ENCODE measurements at regions not wholly inside any gene's neighbourhood (a gene's known extent, or its start where the extent isn't known, plus 50 kb on each side); places are given as distances from the start of the nearest gene placed in this dataset.

DNA sequence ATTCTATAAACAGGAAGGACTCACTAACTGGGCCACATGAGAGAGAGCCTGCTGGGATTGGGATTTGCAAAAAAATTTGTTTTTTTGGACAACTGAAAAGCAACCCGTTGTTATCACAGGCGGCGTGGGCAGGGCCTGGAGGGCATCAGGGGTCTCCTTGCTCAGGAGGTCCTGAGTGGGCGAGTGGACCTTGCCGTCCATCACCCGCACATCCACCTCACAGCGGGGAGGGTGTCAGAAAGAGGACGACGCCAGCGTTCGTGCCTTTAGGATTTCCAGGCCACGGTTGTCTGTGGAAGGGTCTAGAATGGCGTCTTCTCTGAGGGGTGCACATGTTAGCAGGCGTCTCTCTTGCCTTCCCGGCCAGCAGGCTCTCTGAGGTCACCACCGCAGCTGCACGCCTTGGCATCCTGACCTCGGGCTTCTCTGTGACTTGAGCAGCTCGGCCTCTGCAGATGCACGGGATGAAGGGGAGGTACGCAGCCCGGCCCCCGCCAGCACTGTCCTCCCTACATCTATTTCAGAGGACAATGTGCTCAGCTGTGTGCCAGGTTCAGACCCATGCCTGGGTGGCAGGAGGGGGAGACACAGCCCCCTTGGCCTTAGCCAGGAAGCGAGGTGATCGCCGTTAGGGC, 749.5 kb downstream of the BRD1 start:
- DNase-seq (ENCODE audit: low spot score), result no peak

DNA sequence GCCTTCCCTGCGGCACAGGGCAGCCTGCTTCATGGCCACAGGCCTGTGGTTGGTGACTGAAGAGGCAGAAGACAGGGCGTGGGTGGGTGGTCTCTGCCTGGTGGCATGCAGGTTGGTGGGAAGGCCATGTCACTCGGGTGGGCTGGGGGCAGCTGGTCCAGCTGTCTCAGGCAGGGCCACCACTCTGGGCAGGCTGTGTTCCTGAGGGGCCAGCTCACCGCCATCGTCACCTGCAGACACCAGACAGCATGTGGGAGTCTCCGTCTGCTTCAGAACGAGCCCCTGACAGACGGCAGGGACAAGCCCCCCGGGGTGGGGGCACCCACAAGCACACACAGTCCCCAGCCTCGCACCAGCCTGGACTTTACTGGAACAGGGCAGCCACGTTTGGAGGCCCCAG, 750.1 kb downstream of the BRD1 start:
- DNase-seq (ENCODE audit: low spot score), result no peak

DNA sequence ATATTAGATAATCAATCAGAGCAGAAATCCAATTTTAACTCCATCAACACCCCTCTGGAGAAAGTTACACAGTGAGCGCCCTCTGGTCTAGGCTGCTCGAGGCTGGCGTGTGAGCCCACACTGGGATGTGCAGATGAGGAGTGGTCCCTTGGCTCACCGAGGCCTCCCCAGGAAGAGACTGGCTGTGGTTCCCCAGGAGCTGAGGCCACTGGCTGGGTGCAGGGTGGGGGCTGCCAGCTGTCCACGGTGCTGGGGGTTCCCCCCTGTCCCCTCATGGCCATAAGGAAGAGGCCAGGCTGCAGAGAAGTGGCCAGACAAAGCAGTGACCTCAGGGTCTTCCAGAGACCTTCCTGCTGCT, 750.7 kb downstream of the BRD1 start:
- DNase-seq (ENCODE audit: low spot score), result no peak

DNA sequence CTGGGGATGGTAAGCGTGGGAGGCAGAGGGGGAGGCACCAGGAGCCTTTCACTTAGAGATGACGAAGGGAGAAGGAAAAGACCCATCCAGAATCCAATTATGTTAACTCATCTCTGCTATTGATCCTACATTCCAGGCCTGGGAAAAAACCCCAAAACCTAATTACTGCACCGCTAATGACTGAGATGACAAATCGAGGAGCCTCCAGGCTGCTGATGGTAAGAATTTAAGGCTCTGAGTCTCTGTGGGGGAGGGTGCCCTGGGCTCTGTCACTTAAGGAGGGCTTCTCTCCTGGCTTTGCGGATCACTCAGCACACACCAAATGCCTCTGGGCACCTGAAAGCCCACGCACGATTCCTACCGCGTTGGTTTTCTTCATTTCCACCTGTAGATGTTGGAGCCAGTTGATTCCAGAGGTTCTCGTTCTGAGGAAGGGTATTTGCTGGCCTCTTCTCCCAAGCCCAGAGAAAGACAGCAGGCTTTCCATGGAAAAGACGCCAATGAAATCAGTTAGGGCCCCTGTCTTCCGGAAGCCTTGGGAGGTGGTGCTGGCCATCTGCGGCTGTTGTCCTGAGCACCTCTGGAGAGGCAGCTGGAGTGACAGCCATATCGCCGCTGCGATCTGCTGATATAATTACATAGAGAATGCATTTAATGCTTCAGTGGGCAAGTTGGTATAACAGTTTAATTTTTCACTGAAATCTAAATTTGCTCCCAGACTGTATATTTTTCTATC, 751.2 kb downstream of the BRD1 start:
- DNase-seq (ENCODE audit: low spot score), result no peak

DNA sequence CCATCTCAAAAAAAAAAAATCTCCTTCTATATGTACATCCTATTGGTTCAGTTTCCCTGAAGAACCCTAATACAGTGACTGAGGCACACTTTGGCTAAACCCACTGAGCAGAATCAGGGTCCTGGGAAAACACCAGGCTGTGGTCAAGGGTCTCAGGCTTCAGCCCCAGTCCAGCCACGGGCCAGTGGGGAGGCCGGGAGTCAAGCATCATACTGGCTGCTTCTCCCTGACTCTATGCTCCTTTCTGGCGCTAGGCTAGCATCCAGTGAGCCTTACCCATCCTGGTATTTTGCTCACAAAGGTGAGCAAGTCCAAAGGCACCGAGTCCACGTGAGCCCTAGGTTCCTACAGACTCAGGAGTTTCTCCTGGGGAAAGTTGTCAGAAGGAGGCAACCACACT, 752.5 kb downstream of the BRD1 start:
- no peak for DNase-seq (ENCODE audit: low spot score)

DNA sequence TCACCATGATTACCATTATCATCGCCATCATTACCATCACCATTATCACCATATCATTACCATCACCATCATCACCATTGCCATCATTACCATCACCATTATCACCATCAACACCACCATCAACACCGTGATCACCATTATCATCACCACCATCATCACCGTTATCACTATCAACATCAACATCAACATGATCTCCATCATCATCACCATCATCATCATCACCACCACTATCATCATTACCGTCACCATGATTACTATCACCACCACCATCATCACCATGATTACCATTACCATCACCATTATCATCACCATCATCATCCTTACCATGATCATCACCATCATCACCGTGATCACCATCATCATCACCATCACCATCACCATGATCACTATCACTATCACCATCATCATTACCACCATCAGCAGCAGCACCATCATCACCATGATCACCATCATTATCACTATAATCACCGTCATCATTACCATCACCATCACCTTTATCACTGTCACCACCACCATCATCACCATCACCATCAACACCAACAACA, 753.7 kb downstream of the BRD1 start:
- no peak for DNase-seq (ENCODE audit: low spot score)

DNA sequence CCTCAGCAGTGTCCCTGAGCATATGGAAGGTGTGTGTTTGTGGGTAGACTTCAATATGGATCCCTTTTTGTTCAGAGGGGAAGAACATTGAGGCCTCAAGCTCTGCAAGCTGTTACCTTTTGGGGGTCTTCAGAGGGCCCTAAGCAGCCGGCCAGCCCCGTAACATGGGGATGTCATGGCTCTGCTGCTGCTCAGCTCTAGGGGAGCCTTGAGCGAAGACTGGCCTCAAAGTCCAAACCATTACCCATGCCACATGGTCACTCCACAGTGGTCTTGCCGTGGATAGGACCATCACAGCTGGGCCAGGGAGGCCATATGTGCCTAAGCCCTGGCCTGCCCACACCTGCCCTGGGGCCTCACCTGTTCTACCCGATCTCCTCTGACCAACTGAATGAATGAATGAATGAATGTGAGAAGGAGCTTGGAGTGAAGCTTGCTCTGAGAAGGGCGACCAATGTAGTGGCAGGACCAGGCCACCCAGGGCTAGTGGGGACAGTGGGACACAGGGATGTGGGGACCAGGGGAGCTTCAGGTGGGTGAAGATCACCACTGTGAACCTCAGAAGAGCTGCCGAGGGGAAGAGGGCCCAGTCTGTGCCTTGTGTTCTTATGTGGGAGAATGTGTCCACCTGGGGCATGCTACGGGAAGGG, 754.6 kb downstream of the BRD1 start:
- no peak for DNase-seq (ENCODE audit: low spot score)

DNA sequence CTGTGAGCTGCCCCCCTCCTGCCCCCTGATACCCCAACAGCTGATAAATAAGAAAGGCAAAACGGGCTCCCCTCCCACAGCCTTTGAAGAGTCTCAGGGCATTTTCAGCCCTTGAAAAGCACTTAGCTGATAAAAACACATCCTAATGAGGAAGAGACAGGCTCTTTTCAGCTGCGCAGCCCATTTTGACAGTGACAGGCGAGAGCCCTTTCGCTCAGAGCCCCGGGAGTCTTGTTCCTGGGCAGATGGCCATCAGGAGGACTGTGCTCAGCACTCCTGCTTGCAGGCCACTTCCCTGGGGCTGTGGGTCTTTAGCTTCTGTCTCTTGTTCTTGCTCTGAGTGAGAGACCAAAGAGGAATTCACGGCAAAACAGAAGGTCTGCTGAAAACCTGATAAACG, 757.2 kb downstream of the BRD1 start:
- no peak for DNase-seq (ENCODE audit: low spot score)

DNA sequence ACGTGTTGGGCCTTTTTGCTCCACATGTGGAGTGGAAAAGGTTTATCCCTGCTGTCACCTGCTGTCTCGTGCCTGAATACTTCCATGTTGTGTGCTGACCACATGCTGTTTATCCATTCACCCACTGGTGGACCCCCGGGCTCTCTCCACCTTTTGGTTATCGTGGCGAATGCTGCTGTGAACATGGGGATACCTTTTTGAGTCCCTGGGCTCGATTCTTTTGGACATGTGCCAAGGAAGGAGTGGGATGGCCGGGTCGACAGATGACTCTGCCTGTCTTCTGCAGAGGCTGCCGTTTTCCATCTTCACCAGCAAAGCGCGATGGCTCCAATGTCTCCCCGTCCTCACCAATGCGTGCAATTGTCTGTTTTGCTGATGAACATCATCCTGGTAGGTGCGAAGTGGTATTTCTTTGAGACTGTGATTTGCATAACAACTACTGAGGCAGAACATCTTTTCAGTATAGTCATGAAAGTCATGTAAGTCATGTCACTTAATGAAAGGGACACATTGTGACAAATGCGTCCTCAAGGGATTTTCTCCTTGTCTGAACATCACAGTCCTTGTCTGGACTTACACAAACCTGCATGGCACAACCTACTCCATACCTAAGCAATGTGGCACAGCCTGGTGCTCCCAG, 758.7 kb downstream of the BRD1 start:
- DNase-seq (ENCODE audit: low spot score), result no peak

DNA sequence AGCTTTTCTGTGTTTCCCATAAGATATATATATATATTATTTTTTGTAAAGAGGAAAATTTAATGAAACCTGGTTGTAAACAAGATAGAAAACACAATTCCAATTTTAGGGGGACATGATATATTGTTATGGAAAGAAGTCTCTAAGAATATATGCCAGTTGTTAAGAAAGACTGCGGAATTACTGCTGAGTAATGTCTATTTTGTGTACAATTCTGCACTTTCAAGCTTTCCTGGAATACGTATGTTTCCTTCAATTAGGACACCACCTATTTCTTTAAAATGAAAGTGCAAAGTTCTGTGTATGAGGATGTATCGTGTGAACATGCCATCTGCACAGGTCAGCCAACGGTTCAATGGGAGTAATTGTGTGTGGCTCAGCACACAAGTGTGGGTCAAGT, 760.2 kb downstream of the BRD1 start:
- no peak for DNase-seq (ENCODE audit: low spot score)

DNA sequence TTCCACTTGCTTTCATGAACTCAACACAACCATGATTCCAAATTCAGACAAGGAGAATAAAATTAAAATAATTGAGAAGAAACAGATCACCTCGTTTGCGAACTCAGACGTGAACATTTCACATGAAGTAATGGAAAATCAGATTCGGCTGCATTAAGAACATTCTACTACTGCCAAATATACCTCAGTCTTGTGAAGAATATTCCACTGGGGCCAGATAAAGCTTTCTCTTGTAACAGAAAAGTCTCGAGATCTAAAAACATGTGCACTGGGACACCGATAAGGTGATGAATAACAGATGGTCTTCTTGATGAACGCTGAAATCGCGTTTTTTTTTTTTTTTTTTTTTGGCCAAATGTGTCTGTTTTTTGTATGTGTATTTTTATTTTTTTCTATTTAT, 761.1 kb downstream of the BRD1 start:
- DNase-seq (ENCODE audit: low spot score), result no peak

DNA sequence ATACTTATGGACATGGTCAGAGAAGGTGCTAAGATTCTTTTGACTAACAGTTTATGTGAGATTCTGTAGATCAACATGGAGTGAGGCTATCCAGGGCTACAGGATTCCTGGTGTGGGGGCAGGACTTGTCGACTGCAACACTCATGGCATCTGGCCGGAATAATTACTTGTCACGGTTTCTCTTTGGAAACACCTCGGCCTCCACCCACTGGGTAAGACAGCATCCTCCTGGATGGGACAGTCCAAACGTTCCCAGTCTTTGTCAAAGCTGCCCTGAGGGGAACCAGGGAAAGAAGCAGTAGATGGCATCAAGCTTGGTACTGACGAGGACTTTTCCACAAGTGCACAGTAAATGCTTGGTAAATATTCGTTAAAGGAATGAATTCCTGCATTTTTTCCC, 762.8 kb downstream of the BRD1 start:
- no peak for DNase-seq (ENCODE audit: low spot score)

DNA sequence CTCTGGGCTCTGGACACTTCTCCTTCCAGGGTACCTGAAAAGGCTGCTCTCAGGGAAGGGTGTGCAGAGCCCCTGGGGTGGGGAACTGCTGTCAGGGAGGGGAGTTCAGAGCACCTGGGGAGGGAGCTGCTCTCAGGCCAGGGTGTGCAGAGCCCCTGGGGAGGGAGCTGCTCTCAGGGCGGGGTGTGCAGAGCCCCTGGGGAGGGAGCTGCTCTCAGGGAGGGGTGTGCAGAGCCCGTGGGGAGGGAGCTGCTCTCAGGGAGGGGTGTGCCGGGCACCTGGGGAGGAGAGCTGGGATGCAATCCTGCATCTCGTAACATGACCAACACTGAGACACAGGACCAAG, 764.2 kb downstream of the BRD1 start:
- DNase-seq (ENCODE audit: low spot score), result no peak

DNA sequence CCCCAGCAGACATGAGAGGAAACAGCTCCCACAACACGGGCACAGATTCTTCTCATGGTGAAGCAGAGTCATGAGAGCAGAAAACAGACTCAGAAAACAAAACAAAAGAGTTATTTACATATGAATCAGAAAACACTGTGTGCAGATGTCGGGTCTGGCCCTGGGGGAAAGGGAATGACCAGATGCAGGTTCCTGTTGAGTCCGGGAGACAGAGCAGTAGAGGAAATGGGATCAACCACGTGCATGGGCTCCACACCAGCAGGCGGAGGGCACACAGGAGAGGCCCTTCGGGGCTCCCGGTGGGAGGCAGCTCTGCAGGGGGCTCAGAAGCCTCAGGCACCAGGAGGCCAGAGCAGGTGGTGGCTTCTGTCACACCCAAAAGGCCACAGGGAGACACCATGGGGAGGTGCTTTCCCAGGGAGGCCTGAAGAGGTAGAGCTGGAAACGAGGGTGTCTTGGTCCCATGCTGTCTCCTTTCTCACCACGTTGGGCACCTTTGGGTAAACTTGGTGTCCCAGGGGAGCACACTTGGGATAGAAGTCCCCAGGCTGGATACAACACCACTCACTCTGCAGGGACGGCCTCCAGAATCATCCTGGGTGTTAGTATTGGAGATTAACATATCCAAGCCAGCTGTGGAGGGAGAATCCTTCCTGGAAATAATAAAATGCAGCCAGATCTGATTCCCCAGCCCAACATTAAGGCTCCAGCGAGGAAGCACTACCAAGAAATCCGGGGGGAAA, 764.7 kb downstream of the BRD1 start:
- no peak for DNase-seq (ENCODE audit: low spot score)

DNA sequence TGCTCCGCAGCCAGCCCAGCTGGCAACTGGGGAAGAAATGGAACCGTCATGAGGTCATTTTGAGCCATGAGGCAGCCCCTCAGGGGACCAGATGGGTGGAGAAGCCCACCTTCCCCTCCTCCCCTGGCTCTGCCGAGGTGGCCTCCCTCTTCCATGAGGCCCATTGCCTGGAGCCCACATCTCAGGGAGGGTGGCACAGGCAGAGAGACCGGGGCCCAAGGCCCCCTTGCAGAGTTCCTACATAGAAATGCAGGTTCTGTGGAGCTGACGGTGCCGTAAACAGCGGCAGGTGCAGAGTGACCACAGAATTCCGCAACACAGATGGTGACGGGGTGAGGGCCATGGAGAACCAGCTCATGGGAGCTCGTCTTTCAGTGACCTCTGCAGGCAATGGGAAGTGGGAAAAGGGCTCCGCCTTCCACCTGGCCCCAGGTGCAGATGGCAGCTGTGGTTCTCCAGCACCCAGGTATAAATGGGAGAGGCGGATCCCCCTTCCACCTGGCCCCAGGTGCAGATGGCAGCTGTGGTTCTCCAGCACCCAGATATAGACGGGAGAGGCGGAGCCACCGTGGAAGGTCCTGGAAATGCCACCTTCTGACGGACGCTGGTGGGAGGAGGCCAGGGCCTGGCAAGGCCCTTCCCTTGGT, 765.4 kb downstream of the BRD1 start:
- DNase-seq (ENCODE audit: low spot score), result no peak

DNA sequence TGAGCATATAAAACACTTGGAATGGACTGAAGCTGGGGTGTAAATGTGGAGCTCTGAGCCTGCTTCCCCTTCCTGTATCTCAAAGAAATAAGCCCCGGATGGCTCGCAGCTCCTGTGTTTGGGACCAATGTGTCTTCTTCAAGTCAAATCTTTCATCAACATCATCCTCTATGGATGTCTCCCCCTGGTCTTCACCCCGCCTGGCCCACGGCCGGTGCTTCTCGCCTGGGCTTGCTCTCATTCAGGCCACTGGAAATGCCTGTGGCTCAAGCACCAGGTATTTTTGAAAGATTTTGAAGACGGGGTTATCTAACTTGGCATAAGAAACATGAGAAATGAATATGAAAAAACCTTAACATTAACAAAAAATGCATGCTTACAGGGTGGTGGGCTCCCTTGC, 769.8 kb downstream of the BRD1 start:
- DNase-seq (ENCODE audit: low spot score), result no peak

DNA sequence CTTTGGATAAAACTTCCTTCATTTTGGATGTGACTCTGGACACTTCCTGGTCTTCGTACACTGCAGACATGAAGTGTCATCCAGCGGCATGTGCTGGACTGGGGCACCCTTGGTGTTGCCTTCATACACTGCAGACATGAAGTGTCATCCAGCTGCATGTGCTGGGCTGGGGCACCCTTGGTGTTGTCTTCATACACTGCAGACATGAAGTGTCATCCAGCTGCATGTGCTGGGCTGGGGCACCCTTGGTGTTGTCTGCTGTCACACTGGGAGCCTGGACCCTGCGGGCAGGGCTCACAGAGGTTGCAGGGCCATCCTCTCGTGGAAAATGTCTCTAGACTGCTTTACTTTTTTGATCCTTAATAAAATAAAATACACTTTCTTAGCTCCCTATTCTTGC, 771.4 kb downstream of the BRD1 start:
- DNase-seq (ENCODE audit: low spot score), result no peak

DNA sequence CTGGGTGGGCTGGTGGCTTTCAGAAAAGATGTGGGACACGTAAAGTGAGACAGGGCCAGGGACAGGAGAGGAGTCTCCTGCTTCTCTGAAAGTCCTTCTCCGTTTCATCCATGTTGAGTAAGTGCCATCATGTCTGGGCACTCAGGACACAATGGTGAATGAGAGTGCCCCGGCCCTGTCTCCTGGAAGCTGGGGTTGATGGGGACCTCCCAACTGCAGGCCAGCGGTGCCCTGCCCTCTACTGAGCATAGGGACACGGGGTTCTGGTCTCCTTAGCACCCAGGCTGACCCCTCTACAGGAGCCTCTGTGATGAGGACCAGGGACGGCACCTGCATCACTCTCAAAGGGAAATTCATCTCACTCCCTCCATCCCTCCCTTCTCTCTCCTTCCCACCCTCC, 772.3 kb downstream of the BRD1 start:
- DNase-seq (ENCODE audit: low spot score), result no peak

DNA sequence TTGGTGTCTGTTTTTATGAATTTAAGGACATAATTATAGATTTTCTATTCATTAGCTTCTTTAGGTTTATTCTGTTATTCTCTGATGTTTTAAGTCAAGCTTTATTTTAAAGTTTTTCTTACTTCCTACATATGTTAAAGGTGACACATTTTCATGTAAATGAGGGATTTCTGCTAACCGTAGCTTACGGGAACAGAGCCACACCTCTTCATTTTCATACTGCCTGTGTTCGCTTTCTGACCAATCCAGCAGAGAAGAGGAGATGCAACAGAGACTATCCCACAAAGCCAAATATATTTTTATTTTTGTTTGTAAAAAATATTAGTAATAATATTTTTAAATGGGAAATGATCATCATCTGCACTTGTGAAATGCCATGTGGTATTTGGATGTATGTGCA, 774.1 kb downstream of the BRD1 start:
- no peak for DNase-seq (ENCODE audit: low spot score)

DNA sequence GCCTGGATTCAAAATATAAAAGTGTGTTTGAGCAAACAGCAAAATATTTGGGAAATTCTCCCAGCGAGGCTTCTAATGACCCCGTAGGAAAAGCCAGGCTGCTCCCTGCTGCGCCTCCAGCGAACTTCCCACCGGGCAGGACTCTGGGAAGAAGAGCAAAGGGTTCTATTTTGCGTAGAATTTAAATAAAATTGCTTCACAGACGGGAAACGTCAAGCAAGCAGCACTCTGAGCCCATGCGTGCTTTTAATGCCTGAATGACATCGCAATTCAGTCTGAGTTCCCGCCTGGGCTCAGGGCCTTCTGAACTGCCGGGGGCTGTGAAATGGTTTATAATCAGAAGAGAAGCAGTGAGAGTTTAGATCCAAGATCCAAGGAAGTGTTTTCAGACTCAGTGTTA, 775.1 kb downstream of the BRD1 start:
- no peak for DNase-seq (ENCODE audit: low spot score)

DNA sequence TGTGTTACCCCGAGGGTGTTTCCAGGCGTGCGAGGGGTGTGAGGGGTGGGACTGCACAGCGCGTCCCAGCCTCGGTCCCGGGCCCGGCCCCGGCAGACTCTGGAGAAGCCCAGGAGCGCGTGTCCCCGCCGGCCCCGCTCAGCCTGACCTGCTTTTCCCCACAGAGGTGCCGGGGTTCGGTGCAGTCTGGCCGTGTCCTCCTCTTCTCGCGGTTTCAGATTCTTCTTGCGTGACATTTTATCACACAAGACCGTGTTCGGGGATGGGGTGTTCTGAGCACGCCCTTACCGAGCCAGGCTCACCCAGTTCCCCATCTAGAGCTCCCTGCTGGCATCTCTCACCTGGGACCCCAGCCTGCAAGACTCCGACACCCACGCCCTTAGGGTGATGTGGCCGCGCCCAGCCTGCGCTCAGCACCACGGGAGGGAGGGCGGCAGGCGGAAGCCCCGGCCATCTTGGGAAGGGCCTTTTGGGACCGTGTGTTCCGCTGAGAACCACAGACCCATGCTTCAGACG, 775.6 kb downstream of the BRD1 start:
- DNase-seq (ENCODE audit: low spot score), result no peak

Data from AG08396 (cell line).